Vagina (tissue), 2 donors: ENCODE measurements at regions not wholly inside any gene's neighbourhood (a gene's known extent, or its start where the extent isn't known, plus 50 kb on each side); places are given as distances from the start of the nearest gene placed in this dataset.

Experiments
- DNase-seq, 2 donors: peaks; one replicate each; pipeline ENCODE4 v3.0.0-alpha.2; 2017; ENCODE audit errors: extremely low spot score in 2 of 2
- H3K27ac ChIP-seq: fragments of 200-600 bp; sonication (generic); one replicate; pipeline ENCODE4 v1.5.1; 2019
- H3K27me3 ChIP-seq: fragments of 200-600 bp; sonication (generic); one replicate; pipeline ENCODE4 v1.5.1; 2019
- H3K36me3 ChIP-seq, 2 donors: fragments of 200-600 bp; sonication (generic); one replicate each; pipeline ENCODE4 v1.5.1; 2017 to 2019
- H3K4me1 ChIP-seq: fragments of 200-600 bp; sonication (generic); one replicate; pipeline ENCODE4 v1.5.1; 2019
- H3K4me3 ChIP-seq, 2 donors: fragments of 200-600 bp; sonication (generic); 1 replicate in 1 of 2; 2 replicates in 1 of 2; pipeline ENCODE4 v1.5.1; 2016 to 2019
- H3K9me3 ChIP-seq: fragments of 200-600 bp; sonication (generic); one replicate; pipeline ENCODE4 v1.5.1; 2019
- CTCF ChIP-seq, 3 experiments: fragments of 450-650 bp in 2 of 3; fragments of 200-600 bp in 1 of 3; sonication (generic) in 1 of 3; IDR thresholded peaks; one replicate each; pipeline ENCODE4 v1.5.1; 2017 to 2019; ENCODE audit warnings: antibody characterized with exemption in 3 of 3, mild to moderate bottlenecking in 2 of 3, moderate library complexity in 2 of 3
- POLR2A ChIP-seq, 2 donors: fragments of 450-650 bp; IDR thresholded peaks; one replicate each; pipeline ENCODE4 v1.6.1; 2017; ENCODE audit warnings: antibody characterized with exemption in 2 of 2, mild to moderate bottlenecking in 2 of 2, moderate library complexity in 2 of 2
- POLR2AphosphoS5 ChIP-seq, 2 donors: sonication (generic); formaldehyde crosslinking; IDR thresholded peaks; one replicate each; pipeline ENCODE4 v1.9.0; 2017; ENCODE audit warnings: antibody characterized with exemption in 2 of 2, mild to moderate bottlenecking in 2 of 2, low read depth in 1 of 2; ENCODE audit not compliant: insufficient read depth in 1 of 2
- intact Hi-C: fragments of 100-400 bp; cut with DNase I; formaldehyde crosslinking; loops from one replicate; pipeline ENCODE4 v1.15.1; 2023

GRCh38 chr18:43571078-43571689 is 293.9 kb upstream of the SYT4 start:
- TF ChIP-seq POLR2AphosphoS5 (IDR thresholded peaks at IDR 0.05; ENCODE audit: insufficient read depth in 1 of 2, low read depth in 1 of 2) (no peak), POLR2A (IDR thresholded peaks at IDR 0.05) (no peak), CTCF (IDR thresholded peaks at IDR 0.05) (peak in 2 of 3 experiments; percentile 61 to 65)
- Histone ChIP-seq H3K4me1 (no peaks in the 10 kb centered on the region), H3K27me3 (no peaks in the 10 kb centered on the region), H3K9me3 (no peaks in the 10 kb centered on the region), H3K27ac (no peak overlapping the region), H3K36me3 (no peaks in the 10 kb centered on the region), H3K4me3 (no peak overlapping the region)
- intact Hi-C loops: no loop called here
- no peak for DNase-seq

- no peak overlapping the region for H3K4me3 ChIP-seq
- no peaks in the 10 kb centered on the region for H3K9me3 ChIP-seq
- TF ChIP-seq POLR2AphosphoS5 (IDR thresholded peaks at IDR 0.05; ENCODE audit: insufficient read depth in 1 of 2, low read depth in 1 of 2) (no peak), CTCF (IDR thresholded peaks at IDR 0.05) (no peak)
- H3K27me3 ChIP-seq: no peaks in the 10 kb centered on the region
- H3K4me1 ChIP-seq: no peaks in the 10 kb centered on the region
- no peak overlapping the region for H3K27ac ChIP-seq
- DNase-seq: no peak
- no peaks in the 10 kb centered on the region for H3K36me3 ChIP-seq
- intact Hi-C loops: no loop called here
Observed at GRCh38 chr18:43572163-43572562, 294.9 kb upstream of the SYT4 start.

GRCh38 chr18:43574974-43575373 is 297.7 kb upstream of the SYT4 start:
- Histone ChIP-seq H3K9me3 (no peaks in the 10 kb centered on the region), H3K27ac (no peak overlapping the region), H3K4me3 (no peak overlapping the region), H3K36me3 (no peaks in the 10 kb centered on the region), H3K4me1 (no peaks in the 10 kb centered on the region), H3K27me3 (no peaks in the 10 kb centered on the region)
- intact Hi-C loops: no loop called here
- no peak for TF ChIP-seq CTCF (IDR thresholded peaks at IDR 0.05)
- TF ChIP-seq POLR2AphosphoS5 (IDR thresholded peaks at IDR 0.05; ENCODE audit: insufficient read depth in 1 of 2, low read depth in 1 of 2): no peak
- TF ChIP-seq POLR2A (IDR thresholded peaks at IDR 0.05): no peak
- DNase-seq: no peak

GRCh38 chr18:43578211-43578610 is 300.9 kb upstream of the SYT4 start:
- H3K27ac ChIP-seq: no peak overlapping the region
- no peak for DNase-seq
- no peak overlapping the region for H3K4me3 ChIP-seq
- intact Hi-C loops: no loop called here
- TF ChIP-seq POLR2A (IDR thresholded peaks at IDR 0.05): no peak
- no peak for TF ChIP-seq CTCF (IDR thresholded peaks at IDR 0.05)
- no peak for TF ChIP-seq POLR2AphosphoS5 (IDR thresholded peaks at IDR 0.05; ENCODE audit: insufficient read depth in 1 of 2, low read depth in 1 of 2)
- no peaks in the 10 kb centered on the region for H3K9me3 ChIP-seq
- no peaks in the 10 kb centered on the region for H3K4me1 ChIP-seq
- H3K36me3 ChIP-seq: no peaks in the 10 kb centered on the region
- H3K27me3 ChIP-seq: no peaks in the 10 kb centered on the region

GRCh38 chr18:43578706-43579105 is 301.4 kb upstream of the SYT4 start:
- Histone ChIP-seq H3K9me3 (no peaks in the 10 kb centered on the region), H3K4me1 (no peaks in the 10 kb centered on the region), H3K27ac (no peak overlapping the region), H3K4me3 (no peak overlapping the region), H3K36me3 (no peaks in the 10 kb centered on the region), H3K27me3 (no peaks in the 10 kb centered on the region)
- TF ChIP-seq POLR2AphosphoS5 (IDR thresholded peaks at IDR 0.05; ENCODE audit: insufficient read depth in 1 of 2, low read depth in 1 of 2) (no peak), CTCF (IDR thresholded peaks at IDR 0.05) (no peak), POLR2A (IDR thresholded peaks at IDR 0.05) (no peak)
- DNase-seq: no peak
- intact Hi-C loops: no loop called here
